Fibroblast of lung (primary cell): ENCODE measurements at regions not wholly inside any gene's neighbourhood (a gene's known extent, or its start where the extent isn't known, plus 50 kb on each side); places are given as distances from the start of the nearest gene placed in this dataset.

Source experiments
- DNase-seq, 2 donors: peaks; one replicate each; pipeline versions ENCODE4 v3.0.0 to v3.0.0-alpha.2; 2010; ENCODE audit warnings: low read depth in 2 of 2
- H2AFZ ChIP-seq: 2 replicates; pipeline ENCODE4 v1.5.1; 2012; ENCODE audit warnings: low read length, control low read depth, inconsistent platforms
- H3K27ac ChIP-seq: 2 replicates; pipeline ENCODE4 v1.5.1; 2011; ENCODE audit warnings: low read length, control low read depth; ENCODE audit not compliant: insufficient read depth
- H3K27me3 ChIP-seq: 2 replicates; pipeline ENCODE4 v1.5.1; 2011; ENCODE audit warnings: mild to moderate bottlenecking, low read length; ENCODE audit not compliant: control insufficient read depth, insufficient read depth
- H3K36me3 ChIP-seq: 2 replicates; pipeline ENCODE4 v1.5.1; 2011; ENCODE audit warnings: low read length; ENCODE audit not compliant: control insufficient read depth, insufficient read depth
- H3K4me1 ChIP-seq: 2 replicates; pipeline ENCODE4 v1.5.1; 2011; ENCODE audit warnings: low read length; ENCODE audit not compliant: control insufficient read depth, insufficient read depth; ENCODE audit errors: extremely low read depth
- H3K4me2 ChIP-seq: 2 replicates; pipeline ENCODE4 v1.5.1; 2011; ENCODE audit warnings: low read length, control low read depth; ENCODE audit not compliant: insufficient read depth; ENCODE audit errors: extremely low read depth
- H3K4me3 ChIP-seq, 4 experiments: fragments of 200-600 bp in 1 of 4; sonication (generic) in 1 of 4; replicated peaks in 1 of 4; 2 replicates each; pipeline ENCODE4 v1.5.1; 2011 to 2016; ENCODE audit warnings: low read length in 4 of 4, low read depth in 3 of 4, mild to moderate bottlenecking in 3 of 4, control low read depth in 2 of 4, inconsistent platforms in 1 of 4, mixed read lengths in 1 of 4; ENCODE audit not compliant: insufficient read depth in 1 of 4; ENCODE audit errors: control extremely low read depth in 1 of 4
- H3K79me2 ChIP-seq: 2 replicates; pipeline ENCODE4 v1.5.1; 2012; ENCODE audit warnings: mild to moderate bottlenecking, low read length, inconsistent platforms; ENCODE audit not compliant: control insufficient read depth, insufficient read depth
- H3K9ac ChIP-seq: 2 replicates; pipeline ENCODE4 v1.5.1; 2011; ENCODE audit warnings: mild to moderate bottlenecking, low read length, control low read depth; ENCODE audit not compliant: insufficient read depth
- H3K9me3 ChIP-seq: 2 replicates; pipeline ENCODE4 v1.5.1; 2012; ENCODE audit warnings: low read depth, low read length; ENCODE audit not compliant: control insufficient read depth, insufficient read depth
- H4K20me1 ChIP-seq: 2 replicates; pipeline ENCODE4 v1.5.1; 2011; ENCODE audit warnings: low read length; ENCODE audit not compliant: control insufficient read depth, insufficient read depth; ENCODE audit errors: extremely low read depth
- CTCF ChIP-seq, 2 donors: IDR thresholded peaks in 1 of 2; conservative IDR thresholded peaks in 1 of 2; 1 replicate in 1 of 2; 2 replicates in 1 of 2; pipeline ENCODE4 v1.5.1; 2011 to 2012; ENCODE audit warnings: low read length in 2 of 2, control low read depth in 1 of 2, inconsistent platforms in 1 of 2, low read depth in 1 of 2, mild to moderate bottlenecking in 1 of 2
- EZH2 ChIP-seq: IDR thresholded peaks from 2 replicates; pipeline ENCODE4 v1.5.1; 2012; ENCODE audit warnings: low read length, control low read depth, mild to moderate bottlenecking; ENCODE audit errors: missing control alignments

GRCh38 chr19:28482221-28482620 lies 730.7 kb downstream of the UQCRFS1 start:
- Histone ChIP-seq H2AFZ (no peak overlapping the region), H3K4me1 (no peaks in the 10 kb centered on the region), H3K9ac (no peak overlapping the region), H4K20me1 (no peaks in the 10 kb centered on the region), H3K4me3 (no peak overlapping the region), H3K27ac (no peak overlapping the region), H3K79me2 (no peaks in the 10 kb centered on the region), H3K36me3 (no peaks in the 10 kb centered on the region), H3K9me3 (no peaks in the 10 kb centered on the region), H3K27me3 (no peaks in the 10 kb centered on the region), H3K4me2 (no peak overlapping the region)
- DNase-seq: peak in 1 of 2 donors; percentile 21
- TF ChIP-seq EZH2: no peak

GRCh38 chr19:28481674-28482073 lies 731.3 kb downstream of the UQCRFS1 start:
- no peaks in the 10 kb centered on the region for H4K20me1 ChIP-seq
- H3K36me3 ChIP-seq: no peaks in the 10 kb centered on the region
- no peaks in the 10 kb centered on the region for H3K4me1 ChIP-seq
- H2AFZ ChIP-seq: no peak overlapping the region
- no peak overlapping the region for H3K4me3 ChIP-seq
- no peaks in the 10 kb centered on the region for H3K79me2 ChIP-seq
- H3K4me2 ChIP-seq: no peak overlapping the region
- H3K27me3 ChIP-seq: no peaks in the 10 kb centered on the region
- no peak overlapping the region for H3K27ac ChIP-seq
- no peak overlapping the region for H3K9ac ChIP-seq
- no peaks in the 10 kb centered on the region for H3K9me3 ChIP-seq
- TF ChIP-seq EZH2: no peak
- no peak for TF ChIP-seq CTCF (conservative IDR thresholded peaks at IDR 0.05 in 1 of 2, IDR thresholded peaks at IDR 0.05 in 1 of 2; ENCODE audit: low read depth in 1 of 2, low read length in 2 of 2)
- DNase-seq: no peak

- H2AFZ ChIP-seq: no peak overlapping the region
- H4K20me1 ChIP-seq: no peaks in the 10 kb centered on the region
- no peaks in the 10 kb centered on the region for H3K4me1 ChIP-seq
- H3K27ac ChIP-seq: no peak overlapping the region
- H3K9ac ChIP-seq: no peak overlapping the region
- no peaks in the 10 kb centered on the region for H3K36me3 ChIP-seq
- no peaks in the 10 kb centered on the region for H3K27me3 ChIP-seq
- peak in 1 of 2 donors; percentile 43 for DNase-seq
- TF ChIP-seq CTCF (conservative IDR thresholded peaks at IDR 0.05 in 1 of 2, IDR thresholded peaks at IDR 0.05 in 1 of 2; ENCODE audit: low read depth in 1 of 2, low read length in 2 of 2) (no peak), EZH2 (no peak)
- H3K9me3 ChIP-seq: no peaks in the 10 kb centered on the region
- no peak overlapping the region for H3K4me2 ChIP-seq
- H3K4me3 ChIP-seq: no peak overlapping the region
- H3K79me2 ChIP-seq: no peaks in the 10 kb centered on the region
Measured at GRCh38 chr19:28475525-28475924, 737.4 kb downstream of the UQCRFS1 start.
